RPMI7951 (cell line): ENCODE measurements at regions not wholly inside any gene's neighbourhood (a gene's known extent, or its start where the extent isn't known, plus 50 kb on each side); places are given as distances from the start of the nearest gene placed in this dataset.

Experiments
- DNase-seq: peaks from one replicate; pipeline ENCODE4 v3.0.0-alpha.2; 2012; ENCODE audit warnings: low read depth

DNA sequence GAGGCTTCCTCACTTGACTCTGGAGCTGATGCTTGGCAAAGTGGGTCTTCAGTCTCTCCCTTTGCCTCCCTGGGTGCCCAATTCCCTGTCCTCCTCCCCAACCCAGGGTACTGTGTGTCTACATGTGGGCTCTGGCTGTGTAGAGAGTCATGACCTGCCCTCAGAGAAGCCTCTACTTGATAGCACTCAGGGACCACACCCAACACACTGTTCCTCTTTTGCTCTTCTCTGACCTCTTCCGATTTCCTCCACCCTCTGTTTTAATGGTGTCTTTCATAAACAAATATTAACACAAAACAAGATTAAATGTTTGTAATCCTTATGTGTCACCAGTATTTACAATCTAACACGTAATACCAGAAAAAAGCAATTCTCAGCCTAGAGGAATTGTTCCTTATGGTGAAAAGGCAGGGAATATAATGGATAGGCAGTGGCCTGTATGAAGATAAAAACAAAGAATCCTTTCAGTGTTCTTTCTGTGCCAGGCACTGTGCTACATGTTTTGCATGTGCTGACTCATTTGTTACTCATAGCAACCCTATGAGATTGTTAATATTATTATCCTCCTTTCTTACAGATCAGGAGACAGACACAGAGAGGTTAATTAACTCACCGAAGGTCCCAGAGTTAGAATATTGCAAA, 58.2 kb downstream of the HSD3B1 start:
- DNase-seq, result peak; percentile 7

DNA sequence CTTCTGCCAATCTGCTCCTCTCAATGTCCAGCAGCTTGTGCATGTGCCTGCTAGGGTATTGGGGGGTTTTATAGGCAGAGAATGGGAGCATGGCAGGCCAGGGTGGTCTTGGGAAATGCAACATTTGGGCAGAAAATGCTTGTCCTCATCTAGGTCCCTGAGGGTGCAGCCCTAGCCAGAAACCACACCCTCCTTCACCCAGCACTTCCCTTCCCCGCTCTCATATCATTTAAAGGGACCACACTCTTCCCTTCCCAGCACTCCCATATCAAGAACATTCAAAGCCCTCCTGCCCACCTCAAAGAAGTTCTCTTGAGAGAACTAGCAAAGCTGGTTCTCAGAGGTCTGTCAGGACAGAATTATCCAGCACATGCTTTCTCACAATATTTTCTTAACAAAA, 62.1 kb downstream of the HSD3B1 start:
- no peak for DNase-seq
